GM12865 (cell line): ENCODE measurements at regions not wholly inside any gene's neighbourhood (a gene's known extent, or its start where the extent isn't known, plus 50 kb on each side); places are given as distances from the start of the nearest gene placed in this dataset.

Experiments
- DNase-seq: peaks from one replicate; pipeline ENCODE4 v3.0.0; 2010; ENCODE audit warnings: low read depth
- H3K4me3 ChIP-seq: 2 replicates; pipeline ENCODE4 v1.5.1; 2011; ENCODE audit warnings: mild to moderate bottlenecking, low read depth, low read length, control low read depth
- TF ChIP-seq, protein P1 (sequence below): IDR thresholded peaks from 2 replicates; pipeline ENCODE4 v1.5.1; 2011; ENCODE audit warnings: low read length, control low read depth, low read depth, inconsistent platforms; ENCODE audit not compliant: insufficient read depth; ENCODE audit errors: missing control alignments

DNA sequence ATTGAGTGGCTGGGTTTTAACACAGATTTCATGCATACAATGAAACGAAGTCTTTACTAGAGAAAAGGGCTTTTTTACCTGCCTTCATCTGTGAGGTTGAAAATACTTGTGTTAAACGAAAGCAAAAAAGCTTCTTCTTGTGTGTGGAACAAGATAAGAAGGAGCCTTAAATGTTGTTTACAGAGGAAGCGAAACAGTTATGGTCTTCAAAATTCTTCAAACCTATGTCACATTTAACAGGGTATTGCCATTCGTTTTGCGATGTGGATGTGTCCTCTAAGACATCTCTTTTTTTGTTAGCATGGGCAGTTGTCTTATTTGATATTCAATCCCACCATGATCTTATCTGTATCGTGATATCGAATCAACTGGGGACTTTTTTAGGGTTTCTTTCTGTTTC lies 532.6 kb downstream of the TMEM182 start:
- TF ChIP-seq, protein P1, sequence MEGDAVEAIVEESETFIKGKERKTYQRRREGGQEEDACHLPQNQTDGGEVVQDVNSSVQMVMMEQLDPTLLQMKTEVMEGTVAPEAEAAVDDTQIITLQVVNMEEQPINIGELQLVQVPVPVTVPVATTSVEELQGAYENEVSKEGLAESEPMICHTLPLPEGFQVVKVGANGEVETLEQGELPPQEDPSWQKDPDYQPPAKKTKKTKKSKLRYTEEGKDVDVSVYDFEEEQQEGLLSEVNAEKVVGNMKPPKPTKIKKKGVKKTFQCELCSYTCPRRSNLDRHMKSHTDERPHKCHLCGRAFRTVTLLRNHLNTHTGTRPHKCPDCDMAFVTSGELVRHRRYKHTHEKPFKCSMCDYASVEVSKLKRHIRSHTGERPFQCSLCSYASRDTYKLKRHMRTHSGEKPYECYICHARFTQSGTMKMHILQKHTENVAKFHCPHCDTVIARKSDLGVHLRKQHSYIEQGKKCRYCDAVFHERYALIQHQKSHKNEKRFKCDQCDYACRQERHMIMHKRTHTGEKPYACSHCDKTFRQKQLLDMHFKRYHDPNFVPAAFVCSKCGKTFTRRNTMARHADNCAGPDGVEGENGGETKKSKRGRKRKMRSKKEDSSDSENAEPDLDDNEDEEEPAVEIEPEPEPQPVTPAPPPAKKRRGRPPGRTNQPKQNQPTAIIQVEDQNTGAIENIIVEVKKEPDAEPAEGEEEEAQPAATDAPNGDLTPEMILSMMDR, result no peak
- no peak for DNase-seq
- H3K4me3 ChIP-seq, result no peak overlapping the region

DNA sequence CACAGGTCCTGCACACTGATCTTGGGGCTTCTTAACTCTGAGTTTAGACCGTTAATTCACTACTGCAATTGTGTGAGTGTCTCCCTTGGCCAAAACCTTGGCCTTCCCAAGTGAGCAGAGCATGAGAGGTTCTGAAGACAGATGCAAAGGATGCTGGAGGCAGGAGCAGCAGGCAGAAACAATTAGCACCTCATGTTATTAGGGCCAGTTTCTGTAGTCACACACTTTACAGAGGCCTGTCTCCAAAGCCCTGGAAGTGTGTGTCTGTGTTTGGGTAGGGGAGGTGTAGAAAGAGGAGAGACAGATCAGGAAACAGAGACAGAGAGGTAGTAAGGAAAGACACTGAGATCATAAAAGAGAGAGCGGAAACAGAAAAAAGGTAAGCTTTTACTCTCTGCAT lies 533.8 kb downstream of the TMEM182 start:
- TF ChIP-seq, protein P1, result no peak
- H3K4me3 ChIP-seq, result no peak overlapping the region
- DNase-seq, result no peak

DNA sequence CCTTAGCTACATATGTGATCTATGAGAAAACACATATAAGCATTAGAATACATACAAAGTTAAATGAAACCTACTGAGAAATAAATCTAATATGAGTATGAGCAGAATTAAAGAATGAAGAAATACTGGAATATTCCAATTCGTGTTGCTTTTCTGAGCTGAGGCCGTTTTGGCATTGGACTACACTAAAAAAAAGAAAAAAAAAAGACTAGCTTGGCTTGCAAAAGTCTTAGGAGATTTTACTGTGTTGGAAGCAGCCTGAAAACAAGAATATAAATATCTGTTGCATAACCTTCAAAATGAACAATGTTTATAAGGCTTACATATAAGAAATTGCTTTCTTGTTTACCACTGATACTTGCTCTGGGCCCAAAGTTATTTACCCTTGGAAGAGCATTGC lies 562.8 kb downstream of the TMEM182 start:
- TF ChIP-seq, protein P1, result no peak
- no peak overlapping the region for H3K4me3 ChIP-seq
- DNase-seq, result no peak

DNA sequence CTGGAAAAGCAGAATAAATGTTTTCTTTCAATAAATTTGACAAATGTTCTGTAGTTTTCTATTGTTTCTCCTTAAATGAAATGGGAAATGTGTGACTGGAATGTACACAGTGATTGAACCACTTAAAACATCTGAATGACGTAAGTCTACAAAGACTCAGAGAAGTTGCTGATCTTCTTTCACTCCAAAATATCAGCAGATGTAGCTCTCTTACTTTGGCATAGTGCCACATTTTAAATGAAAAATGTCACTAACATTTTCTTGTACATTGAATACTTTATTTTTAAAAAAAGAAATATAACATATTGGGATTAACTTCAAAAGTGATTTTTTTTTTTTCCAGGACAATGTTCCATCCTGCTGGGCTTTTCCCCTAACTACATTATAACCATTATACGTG lies 565.6 kb downstream of the TMEM182 start:
- no peak overlapping the region for H3K4me3 ChIP-seq
- no peak for DNase-seq
- TF ChIP-seq, protein P1, result no peak

DNA sequence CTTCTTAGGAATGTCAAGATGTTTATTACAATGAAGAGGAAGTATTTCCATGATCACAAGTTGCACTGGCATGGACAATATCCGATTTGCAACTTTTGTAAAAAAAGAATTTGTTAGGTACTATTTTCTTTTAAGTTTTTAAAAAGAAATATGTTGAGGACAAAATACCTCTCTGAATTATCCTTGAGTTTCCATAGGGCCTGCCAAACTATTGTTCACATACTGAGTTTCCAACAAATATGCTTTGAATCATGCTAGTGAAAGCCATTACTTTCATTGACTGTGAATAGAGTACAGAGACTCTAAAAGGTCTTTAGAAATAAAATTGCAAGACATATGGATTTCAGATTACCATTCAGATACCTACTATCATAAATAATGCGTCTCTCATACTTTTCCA lies 566.1 kb downstream of the TMEM182 start:
- H3K4me3 ChIP-seq, result no peak overlapping the region
- TF ChIP-seq, protein P1, result no peak
- DNase-seq, result no peak

DNA sequence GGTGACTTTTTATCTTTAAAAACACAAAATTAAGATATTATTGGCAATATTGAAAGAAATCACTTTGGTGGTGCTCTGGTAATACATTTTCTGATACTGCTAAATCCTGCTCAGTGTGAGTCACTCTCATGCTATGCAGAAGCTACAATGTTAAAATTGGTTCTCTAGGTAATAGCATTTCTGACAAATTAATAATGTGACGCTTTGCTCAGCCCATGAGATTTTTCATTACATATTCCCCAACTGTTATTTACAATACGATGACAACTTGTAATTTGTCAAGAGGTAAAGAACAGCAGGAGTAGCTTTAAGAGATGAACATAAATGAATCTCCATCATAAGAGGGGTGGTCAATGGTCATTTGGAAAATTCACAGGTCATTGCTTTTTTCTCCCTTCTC lies 573.6 kb downstream of the TMEM182 start:
- H3K4me3 ChIP-seq, result no peak overlapping the region
- TF ChIP-seq, protein P1, result no peak
- DNase-seq, result no peak

DNA sequence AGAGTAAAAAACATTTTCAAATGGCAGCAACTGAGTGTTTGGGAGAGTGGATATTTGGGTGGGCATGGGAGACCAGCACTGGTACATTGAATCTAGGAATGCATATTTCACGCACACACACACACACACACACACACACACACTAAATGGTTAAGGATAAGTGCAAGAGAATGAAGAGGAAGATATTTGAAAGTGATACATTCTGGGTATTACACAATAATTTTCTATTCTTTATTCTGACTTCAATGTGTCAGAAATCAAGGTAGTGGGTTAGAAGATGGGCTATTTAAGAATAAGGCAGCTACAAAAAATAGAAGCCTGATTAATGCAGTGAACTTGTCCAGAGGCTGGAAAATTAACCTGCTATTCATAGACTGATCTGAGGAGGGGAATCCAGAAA lies 577.0 kb downstream of the TMEM182 start:
- TF ChIP-seq, protein P1, result no peak
- no peak overlapping the region for H3K4me3 ChIP-seq
- DNase-seq, result no peak
